ENCODE measurements at regions not wholly inside any gene's neighbourhood (a gene's known extent, or its start where the extent isn't known, plus 50 kb on each side); places are given as distances from the start of the nearest gene placed in this dataset.
"Not testable (repeated sequence)": the region's sequence is repeated elsewhere in the genome, so short reads cannot be mapped to it uniquely, and the experiment has no call there.

DNA sequence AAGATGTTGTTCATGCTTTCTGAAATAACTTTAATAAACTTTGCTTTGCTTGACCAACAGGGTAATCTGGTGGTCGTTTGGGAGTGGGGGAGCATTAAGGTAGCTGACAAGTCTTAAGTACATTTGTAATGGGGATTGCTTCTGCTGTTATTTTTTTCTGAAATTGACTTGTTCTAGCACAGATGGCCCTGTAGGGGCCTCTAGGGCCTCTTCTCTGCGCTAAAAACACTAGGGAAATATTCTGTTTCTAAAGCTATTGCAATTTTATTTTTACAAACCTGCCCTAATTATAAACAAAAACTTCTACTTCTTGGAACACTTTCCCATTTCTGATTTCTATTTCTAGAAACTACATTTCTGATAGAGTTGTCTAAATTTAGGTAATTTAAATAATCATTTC is 191.3 kb upstream of the KCNJ3 start:
- no peak overlapping the region for H3K4me2 ChIP-seq (ENCODE audit: low read length)
- no peaks in the 10 kb centered on the region for H3K9me3 ChIP-seq (replicated peaks; ENCODE audit: low read length)
- no peak overlapping the region for H3K9ac ChIP-seq (ENCODE audit: low read depth, low read length)
- H3K4me3 ChIP-seq (ENCODE audit: low read length): no peak overlapping the region
- H3K4me1 ChIP-seq (ENCODE audit: control insufficient read depth, insufficient read depth, low read length): no peaks in the 10 kb centered on the region
- H3K36me3 ChIP-seq (ENCODE audit: insufficient read depth, low read length): no peaks in the 10 kb centered on the region
- no peaks in the 10 kb centered on the region for H3K27me3 ChIP-seq (ENCODE audit: control insufficient read depth, insufficient read depth, low read length)

DNA sequence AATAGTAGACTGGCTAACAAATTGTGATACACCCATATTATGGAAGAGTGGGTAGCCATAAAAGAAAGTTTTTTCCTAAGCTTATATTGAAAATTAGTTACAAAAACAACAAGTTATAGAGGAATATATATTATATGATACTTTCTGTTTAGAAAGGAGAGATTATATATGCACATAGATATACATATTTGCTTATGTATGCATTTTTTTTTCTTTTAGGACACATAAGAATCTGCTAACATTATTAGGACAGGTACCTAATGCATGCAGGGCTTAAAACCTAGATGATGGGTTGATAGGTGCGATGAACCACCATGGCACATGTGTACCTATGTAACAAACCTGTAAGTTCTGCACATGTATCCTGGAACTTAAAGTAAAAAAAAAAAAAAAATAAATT is 179.6 kb upstream of the KCNJ3 start:
- no peaks in the 10 kb centered on the region for H3K4me1 ChIP-seq (ENCODE audit: control insufficient read depth, insufficient read depth, low read length)
- H3K9me3 ChIP-seq (replicated peaks; ENCODE audit: low read length): no peaks in the 10 kb centered on the region
- H3K27me3 ChIP-seq (ENCODE audit: control insufficient read depth, insufficient read depth, low read length): no peaks in the 10 kb centered on the region
- H3K4me3 ChIP-seq (ENCODE audit: low read length): no peak overlapping the region
- H3K9ac ChIP-seq (ENCODE audit: low read depth, low read length): no peak overlapping the region
- H3K4me2 ChIP-seq (ENCODE audit: low read length): no peak overlapping the region
- H3K36me3 ChIP-seq (ENCODE audit: insufficient read depth, low read length): no peaks in the 10 kb centered on the region

DNA sequence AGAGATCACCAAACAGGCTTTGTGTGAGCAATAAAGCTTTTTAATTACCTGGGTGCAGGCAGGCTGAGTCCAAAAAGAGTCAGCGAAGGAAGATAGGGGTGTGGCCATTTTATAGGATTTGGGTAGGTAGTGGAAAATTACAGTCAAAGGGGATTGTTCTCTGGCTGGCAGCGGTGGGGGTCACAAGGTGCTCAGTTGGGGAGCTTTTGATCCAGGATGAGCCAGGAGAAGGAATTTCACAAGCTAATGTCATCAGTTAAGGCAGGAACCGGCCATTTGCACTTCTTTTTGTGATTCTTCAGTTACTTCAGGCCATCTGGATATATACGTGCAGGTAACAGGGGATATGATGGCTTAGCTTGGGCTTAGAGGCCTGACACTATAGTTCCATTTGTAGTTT is 177.5 kb upstream of the KCNJ3 start:
- not testable (repeated sequence) for H3K27me3 ChIP-seq (ENCODE audit: control insufficient read depth, insufficient read depth, low read length); H3K9me3 ChIP-seq (replicated peaks; ENCODE audit: low read length); H3K4me3 ChIP-seq (ENCODE audit: low read length); H3K4me1 ChIP-seq (ENCODE audit: control insufficient read depth, insufficient read depth, low read length); H3K9ac ChIP-seq (ENCODE audit: low read depth, low read length); H3K4me2 ChIP-seq (ENCODE audit: low read length); H3K36me3 ChIP-seq (ENCODE audit: insufficient read depth, low read length)

DNA sequence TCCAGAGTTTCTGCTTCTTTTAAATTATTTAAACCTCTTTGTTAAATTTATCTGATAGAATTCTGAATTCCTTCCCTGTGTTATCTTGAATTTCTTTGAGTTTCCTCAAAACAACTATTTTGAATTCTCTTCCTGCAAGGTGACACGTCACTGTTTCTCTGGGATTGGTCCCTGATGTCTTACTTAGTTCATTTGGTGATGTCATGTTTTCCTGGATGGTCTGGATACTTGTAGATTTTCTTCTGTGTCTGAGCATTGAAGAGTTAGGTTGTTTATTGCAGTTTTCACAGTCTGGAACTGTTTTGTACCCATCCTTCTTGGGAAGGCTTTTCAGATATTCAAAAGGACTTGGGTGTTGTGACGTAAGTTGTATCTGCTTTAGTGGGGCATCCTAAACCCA is 172.3 kb upstream of the KCNJ3 start:
- H3K4me1 ChIP-seq (ENCODE audit: control insufficient read depth, insufficient read depth, low read length): no peaks in the 10 kb centered on the region
- no peak overlapping the region for H3K4me3 ChIP-seq (ENCODE audit: low read length)
- H3K36me3 ChIP-seq (ENCODE audit: insufficient read depth, low read length): no peaks in the 10 kb centered on the region
- H3K9me3 ChIP-seq (replicated peaks; ENCODE audit: low read length): no peaks in the 10 kb centered on the region
- H3K9ac ChIP-seq (ENCODE audit: low read depth, low read length): no peak overlapping the region
- H3K4me2 ChIP-seq (ENCODE audit: low read length): no peak overlapping the region
- H3K27me3 ChIP-seq (ENCODE audit: control insufficient read depth, insufficient read depth, low read length): no peaks in the 10 kb centered on the region

DNA sequence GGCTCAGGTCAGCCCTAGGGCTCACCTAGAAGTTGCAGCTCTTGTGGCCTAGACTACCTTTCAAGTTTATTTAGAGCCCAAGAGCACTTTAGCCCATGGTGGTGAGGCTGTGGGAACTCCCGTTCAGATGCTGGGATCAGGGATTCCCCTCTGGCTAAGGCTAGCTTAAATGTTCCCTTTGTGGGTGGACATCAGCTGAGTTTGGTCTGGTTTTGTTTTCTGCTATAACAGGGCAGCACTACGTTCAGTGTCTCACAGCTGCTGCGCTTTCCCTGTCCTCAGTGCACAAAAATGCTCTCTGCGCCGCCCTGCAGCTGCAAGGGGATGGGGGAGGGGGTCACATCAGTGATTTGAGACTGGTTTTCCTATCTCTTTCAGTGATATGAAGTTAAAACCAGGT is 170.5 kb upstream of the KCNJ3 start:
- Histone ChIP-seq H3K27me3 (ENCODE audit: control insufficient read depth, insufficient read depth, low read length) (no peaks in the 10 kb centered on the region), H3K9ac (ENCODE audit: low read depth, low read length) (no peak overlapping the region), H3K4me2 (ENCODE audit: low read length) (no peak overlapping the region), H3K9me3 (replicated peaks; ENCODE audit: low read length) (no peaks in the 10 kb centered on the region), H3K4me3 (ENCODE audit: low read length) (no peak overlapping the region), H3K36me3 (ENCODE audit: insufficient read depth, low read length) (no peaks in the 10 kb centered on the region), H3K4me1 (ENCODE audit: control insufficient read depth, insufficient read depth, low read length) (no peaks in the 10 kb centered on the region)

DNA sequence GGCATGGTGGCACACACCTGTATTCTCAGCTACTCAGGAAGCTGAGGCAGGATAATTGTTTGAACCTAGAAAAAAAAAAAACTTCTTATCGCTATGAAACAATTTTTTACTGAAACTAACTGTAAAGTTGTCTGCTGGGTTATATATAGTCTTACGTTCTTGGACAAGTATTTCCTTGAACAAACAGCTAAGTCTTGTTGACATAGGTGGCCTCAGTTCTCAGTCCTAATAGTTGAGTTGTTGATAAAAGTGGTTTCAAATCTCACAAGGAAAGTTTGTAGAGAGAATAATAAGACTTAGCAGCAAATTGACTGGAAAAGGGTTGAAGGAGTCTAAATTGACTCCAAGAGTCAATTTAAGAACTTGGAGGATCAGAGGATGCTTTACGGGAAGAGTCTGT is 166.5 kb upstream of the KCNJ3 start:
- no peak overlapping the region for H3K4me2 ChIP-seq (ENCODE audit: low read length)
- no peak overlapping the region for H3K9ac ChIP-seq (ENCODE audit: low read depth, low read length)
- H3K9me3 ChIP-seq (replicated peaks; ENCODE audit: low read length): no peaks in the 10 kb centered on the region
- H3K36me3 ChIP-seq (ENCODE audit: insufficient read depth, low read length): no peaks in the 10 kb centered on the region
- H3K27me3 ChIP-seq (ENCODE audit: control insufficient read depth, insufficient read depth, low read length): no peaks in the 10 kb centered on the region
- no peak overlapping the region for H3K4me3 ChIP-seq (ENCODE audit: low read length)
- no peaks in the 10 kb centered on the region for H3K4me1 ChIP-seq (ENCODE audit: control insufficient read depth, insufficient read depth, low read length)

DNA sequence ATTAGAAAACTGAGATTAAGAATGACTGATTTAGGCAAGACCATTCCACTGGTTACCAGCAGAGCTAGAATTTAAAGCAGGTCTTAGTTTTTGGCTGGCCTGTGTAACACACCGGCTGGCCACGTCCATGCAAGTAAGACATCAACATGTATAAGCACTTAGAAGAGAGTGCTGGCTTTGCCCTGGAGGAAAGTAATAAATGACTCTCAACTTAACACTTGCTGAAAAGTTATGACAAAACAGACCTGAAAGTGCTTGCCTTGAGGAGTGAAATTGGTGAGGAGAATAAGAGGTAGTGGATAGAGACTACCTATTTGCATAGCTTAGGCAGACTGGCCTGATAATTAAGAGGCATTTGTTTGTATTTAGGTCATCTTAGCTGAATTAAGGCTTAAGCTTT is 165.7 kb upstream of the KCNJ3 start:
- Histone ChIP-seq H3K4me3 (ENCODE audit: low read length) (no peak overlapping the region), H3K4me2 (ENCODE audit: low read length) (no peak overlapping the region), H3K4me1 (ENCODE audit: control insufficient read depth, insufficient read depth, low read length) (no peaks in the 10 kb centered on the region), H3K9ac (ENCODE audit: low read depth, low read length) (no peak overlapping the region), H3K36me3 (ENCODE audit: insufficient read depth, low read length) (no peaks in the 10 kb centered on the region), H3K9me3 (replicated peaks; ENCODE audit: low read length) (no peaks in the 10 kb centered on the region), H3K27me3 (ENCODE audit: control insufficient read depth, insufficient read depth, low read length) (no peaks in the 10 kb centered on the region)

DNA sequence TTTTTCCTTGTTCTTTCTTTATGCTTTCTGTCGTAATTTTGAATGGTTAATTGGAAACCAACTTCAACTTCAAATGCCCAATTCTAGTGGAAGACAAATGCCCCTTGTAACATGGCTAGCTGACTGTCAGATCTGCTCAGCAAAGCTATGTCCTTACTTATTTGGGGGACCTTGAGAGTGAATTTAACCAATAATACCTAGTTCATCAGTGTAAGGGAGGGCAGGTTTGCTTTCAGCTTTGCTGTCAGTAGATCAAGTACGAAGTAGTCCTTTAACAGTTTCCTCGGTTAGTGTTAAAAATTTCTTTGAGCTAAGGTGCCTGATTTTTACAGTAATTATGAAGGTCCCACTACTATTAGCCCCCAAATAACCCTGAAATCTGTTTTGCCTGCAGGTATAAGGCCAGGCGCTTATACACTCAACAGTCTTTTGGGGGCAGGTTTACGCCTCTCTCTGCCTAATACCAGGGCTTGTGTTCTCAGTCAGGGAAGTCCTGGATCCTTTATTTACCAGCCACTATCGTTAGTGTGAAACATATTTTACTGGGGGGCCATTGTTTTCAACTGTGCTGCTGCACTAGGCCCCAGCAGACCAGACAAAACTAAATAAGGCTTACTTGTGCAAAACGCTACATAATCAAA is 165.1 kb upstream of the KCNJ3 start:
- H3K36me3 ChIP-seq (ENCODE audit: insufficient read depth, low read length): no peaks in the 10 kb centered on the region
- no peak overlapping the region for H3K4me2 ChIP-seq (ENCODE audit: low read length)
- H3K4me3 ChIP-seq (ENCODE audit: low read length): no peak overlapping the region
- H3K9me3 ChIP-seq (replicated peaks; ENCODE audit: low read length): no peaks in the 10 kb centered on the region
- H3K4me1 ChIP-seq (ENCODE audit: control insufficient read depth, insufficient read depth, low read length): no peaks in the 10 kb centered on the region
- H3K9ac ChIP-seq (ENCODE audit: low read depth, low read length): no peak overlapping the region
- no peaks in the 10 kb centered on the region for H3K27me3 ChIP-seq (ENCODE audit: control insufficient read depth, insufficient read depth, low read length)

DNA sequence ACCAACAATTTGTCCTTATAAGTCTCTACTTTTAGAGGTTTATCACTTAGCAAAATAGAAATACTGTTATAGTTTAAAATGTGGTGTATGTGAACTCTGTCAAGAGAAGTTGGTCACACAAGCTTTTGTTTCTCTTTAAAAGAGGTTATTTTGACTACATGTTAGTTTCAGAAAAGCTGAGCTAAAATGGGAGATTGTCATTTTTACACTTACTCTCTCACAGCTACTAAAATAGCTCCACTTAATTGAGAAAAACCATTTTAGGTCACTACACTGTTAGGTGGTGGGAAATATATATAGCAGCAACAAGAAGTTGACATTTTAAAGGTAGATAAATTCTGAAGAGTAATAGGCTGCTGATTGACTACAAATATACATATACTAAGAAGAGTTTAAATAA is 161.5 kb upstream of the KCNJ3 start:
- H3K27me3 ChIP-seq (ENCODE audit: control insufficient read depth, insufficient read depth, low read length): no peaks in the 10 kb centered on the region
- no peak overlapping the region for H3K9ac ChIP-seq (ENCODE audit: low read depth, low read length)
- H3K4me2 ChIP-seq (ENCODE audit: low read length): no peak overlapping the region
- no peaks in the 10 kb centered on the region for H3K4me1 ChIP-seq (ENCODE audit: control insufficient read depth, insufficient read depth, low read length)
- H3K9me3 ChIP-seq (replicated peaks; ENCODE audit: low read length): no peaks in the 10 kb centered on the region
- H3K36me3 ChIP-seq (ENCODE audit: insufficient read depth, low read length): no peaks in the 10 kb centered on the region
- no peak overlapping the region for H3K4me3 ChIP-seq (ENCODE audit: low read length)

DNA sequence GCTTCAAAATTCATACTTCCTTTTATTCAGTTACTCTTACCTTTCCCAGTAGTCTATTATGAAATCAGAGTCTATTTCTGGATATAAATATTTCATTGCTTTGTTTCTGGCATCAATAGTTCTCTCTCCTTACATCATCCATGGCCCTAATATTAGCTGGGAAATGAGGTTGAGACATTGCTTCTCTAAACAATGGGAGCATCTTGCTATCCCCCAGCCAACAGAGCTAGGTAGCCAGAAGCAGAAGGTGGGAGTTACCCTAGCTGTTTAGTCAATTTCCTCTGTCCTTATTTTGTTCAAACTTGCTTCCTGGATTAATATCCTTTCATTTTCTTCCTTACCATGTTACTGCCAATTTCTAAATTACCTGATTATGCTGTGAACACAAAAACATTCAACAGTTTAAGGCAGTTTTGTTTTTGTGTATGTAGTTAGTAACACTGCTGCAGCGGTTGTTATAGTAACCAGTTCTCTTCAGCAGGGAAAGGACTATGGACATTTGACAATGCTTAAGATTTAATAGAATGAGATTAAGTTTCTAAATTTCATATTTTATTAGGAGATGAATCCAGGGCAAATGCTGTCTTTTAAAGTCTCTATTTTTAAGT is 160.5 kb upstream of the KCNJ3 start:
- no peaks in the 10 kb centered on the region for H3K9me3 ChIP-seq (replicated peaks; ENCODE audit: low read length)
- no peak overlapping the region for H3K4me2 ChIP-seq (ENCODE audit: low read length)
- no peaks in the 10 kb centered on the region for H3K4me1 ChIP-seq (ENCODE audit: control insufficient read depth, insufficient read depth, low read length)
- H3K36me3 ChIP-seq (ENCODE audit: insufficient read depth, low read length): no peaks in the 10 kb centered on the region
- H3K9ac ChIP-seq (ENCODE audit: low read depth, low read length): no peak overlapping the region
- no peak overlapping the region for H3K4me3 ChIP-seq (ENCODE audit: low read length)
- no peaks in the 10 kb centered on the region for H3K27me3 ChIP-seq (ENCODE audit: control insufficient read depth, insufficient read depth, low read length)

DNA sequence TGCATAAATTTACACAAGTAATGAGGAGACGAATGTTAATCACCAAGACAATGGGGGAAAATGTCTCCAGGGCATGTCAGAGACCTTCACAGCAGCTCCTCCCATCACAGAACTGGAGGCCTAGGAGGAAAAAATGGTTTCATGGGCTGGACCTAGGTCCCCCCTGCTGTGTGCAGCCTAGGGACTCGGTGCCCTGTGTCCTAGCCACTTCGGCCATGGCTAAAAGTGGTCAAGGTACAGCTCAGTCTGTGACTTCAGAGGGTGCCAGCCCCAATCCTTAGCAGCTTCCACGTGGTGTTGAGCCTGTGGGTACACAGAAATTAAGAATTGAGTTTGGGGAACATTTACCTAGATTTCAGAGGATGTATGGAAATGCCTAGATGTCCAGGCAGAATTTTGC is 152.2 kb upstream of the KCNJ3 start:
- no peaks in the 10 kb centered on the region for H3K4me1 ChIP-seq (ENCODE audit: control insufficient read depth, insufficient read depth, low read length)
- H3K9ac ChIP-seq (ENCODE audit: low read depth, low read length): no peak overlapping the region
- no peaks in the 10 kb centered on the region for H3K27me3 ChIP-seq (ENCODE audit: control insufficient read depth, insufficient read depth, low read length)
- H3K4me2 ChIP-seq (ENCODE audit: low read length): no peak overlapping the region
- no peak overlapping the region for H3K4me3 ChIP-seq (ENCODE audit: low read length)
- no peaks in the 10 kb centered on the region for H3K9me3 ChIP-seq (replicated peaks; ENCODE audit: low read length)
- H3K36me3 ChIP-seq (ENCODE audit: insufficient read depth, low read length): no peaks in the 10 kb centered on the region

DNA sequence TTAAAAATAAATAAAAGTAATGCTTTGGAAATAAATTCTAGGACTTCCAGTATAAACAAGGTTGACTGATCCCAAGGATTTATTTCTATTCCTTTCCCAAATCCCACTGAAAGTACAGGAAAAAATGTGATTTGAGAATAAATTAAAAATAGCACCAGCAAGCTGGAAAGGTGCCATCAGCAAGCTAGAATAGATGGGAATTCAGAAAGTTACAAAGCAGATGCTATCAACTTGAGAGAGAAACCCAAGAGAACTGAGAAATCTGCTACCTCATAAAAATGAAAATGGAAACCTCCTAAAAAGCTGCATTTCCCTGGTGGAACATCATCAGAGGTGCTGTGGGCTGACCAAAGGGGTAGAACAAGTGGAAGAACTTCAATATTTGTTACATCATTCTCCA is 148.6 kb upstream of the KCNJ3 start:
- H3K27me3 ChIP-seq (ENCODE audit: control insufficient read depth, insufficient read depth, low read length): no peaks in the 10 kb centered on the region
- no peak overlapping the region for H3K4me3 ChIP-seq (ENCODE audit: low read length)
- no peak overlapping the region for H3K4me2 ChIP-seq (ENCODE audit: low read length)
- no peaks in the 10 kb centered on the region for H3K9me3 ChIP-seq (replicated peaks; ENCODE audit: low read length)
- no peaks in the 10 kb centered on the region for H3K4me1 ChIP-seq (ENCODE audit: control insufficient read depth, insufficient read depth, low read length)
- H3K9ac ChIP-seq (ENCODE audit: low read depth, low read length): no peak overlapping the region
- no peaks in the 10 kb centered on the region for H3K36me3 ChIP-seq (ENCODE audit: insufficient read depth, low read length)

Data from skeletal muscle satellite cell (primary cell).